Neural progenitor cell (in vitro differentiated cells): ENCODE measurements at regions not wholly inside any gene's neighbourhood (a gene's known extent, or its start where the extent isn't known, plus 50 kb on each side); places are given as distances from the start of the nearest gene placed in this dataset.

Experiments
- DNase-seq: peaks from one replicate; pipeline ENCODE4 v3.0.0-alpha.2; 2016; ENCODE audit warnings: low spot score
- H2AFZ ChIP-seq: fragments of 200-600 bp; sonication (generic); replicated peaks from 2 replicates; pipeline ENCODE4 v1.6.1; 2016; ENCODE audit warnings: antibody characterized with exemption
- H3F3A ChIP-seq: fragments of 200-600 bp; sonication (generic); 2 replicates; pipeline ENCODE4 v1.6.1; 2016; ENCODE audit warnings: antibody characterized with exemption, low read depth
- H3K27ac ChIP-seq: fragments of 200-600 bp; sonication (generic); 2 replicates; pipeline ENCODE4 v1.5.1; 2016; ENCODE audit warnings: mild to moderate bottlenecking
- H3K27me3 ChIP-seq: fragments of 200-600 bp; sonication (generic); 2 replicates; pipeline ENCODE4 v1.6.1; 2016; ENCODE audit warnings: mild to moderate bottlenecking, moderate library complexity
- H3K36me3 ChIP-seq: fragments of 200-600 bp; sonication (generic); 2 replicates; pipeline ENCODE4 v1.5.1; 2016
- H3K4me1 ChIP-seq: fragments of 200-600 bp; sonication (generic); 2 replicates; pipeline ENCODE4 v1.6.1; 2016; ENCODE audit warnings: mixed run types
- H3K4me2 ChIP-seq: fragments of 200-600 bp; sonication (generic); 2 replicates; pipeline ENCODE4 v1.6.1; 2016
- H3K4me3 ChIP-seq: fragments of 200-600 bp; sonication (generic); 2 replicates; pipeline ENCODE4 v1.5.1; 2016
- H3K79me2 ChIP-seq: fragments of 200-600 bp; sonication (generic); 2 replicates; pipeline ENCODE4 v1.6.1; 2016; ENCODE audit warnings: low read depth
- H3K9ac ChIP-seq: fragments of 200-600 bp; sonication (generic); 2 replicates; pipeline ENCODE4 v1.6.1; 2016
- H3K9me3 ChIP-seq: fragments of 200-600 bp; sonication (generic); 2 replicates; pipeline ENCODE4 v1.5.1; 2016; ENCODE audit warnings: low read depth
- H4K20me1 ChIP-seq: fragments of 200-600 bp; sonication (generic); 2 replicates; pipeline ENCODE4 v1.6.1; 2016; ENCODE audit warnings: low read depth
- H3K27ac Mint-ChIP-seq: 3 replicates; pipeline ENCODE4 v1.8.0; 2021; ENCODE audit warnings: mixed read lengths
- H3K27me3 Mint-ChIP-seq: 2 replicates; pipeline ENCODE4 v1.8.0; 2022; ENCODE audit warnings: low read depth, mild to moderate bottlenecking, inconsistent platforms, moderate library complexity, mixed read lengths; ENCODE audit not compliant: insufficient read depth
- H3K36me3 Mint-ChIP-seq: 3 replicates; pipeline ENCODE4 v1.8.0; 2021; ENCODE audit warnings: mixed read lengths
- H3K4me1 Mint-ChIP-seq: 3 replicates; pipeline ENCODE4 v1.8.0; 2021; ENCODE audit warnings: mixed read lengths
- H3K4me3 Mint-ChIP-seq: 3 replicates; pipeline ENCODE4 v1.8.0; 2021; ENCODE audit warnings: mild to moderate bottlenecking, moderate library complexity, mixed read lengths
- H3K9me3 Mint-ChIP-seq: 3 replicates; pipeline ENCODE4 v1.8.0; 2020; ENCODE audit warnings: mixed read lengths
- CTCF ChIP-seq: fragments of 200-600 bp; sonication (generic); IDR thresholded peaks from 2 replicates; pipeline ENCODE4 v1.5.1; 2017; ENCODE audit warnings: antibody characterized with exemption, mild to moderate bottlenecking
- EZH2 ChIP-seq: fragments of 200-600 bp; sonication (generic); IDR thresholded peaks from 2 replicates; pipeline ENCODE4 v1.6.1; 2017; ENCODE audit warnings: antibody characterized with exemption, mild to moderate bottlenecking, moderate library complexity
- EZH2phosphoT487 ChIP-seq: fragments of 200-600 bp; sonication (generic); IDR thresholded peaks from 2 replicates; pipeline ENCODE4 v1.6.1; 2017; ENCODE audit warnings: antibody characterized with exemption

GRCh38 chr1:219834314-219834917 lies 93.9 kb downstream of the SLC30A10 start:
- Histone ChIP-seq H2AFZ (no peak overlapping the region), H3K9ac (no peak overlapping the region), H3K79me2 (no peaks in the 10 kb centered on the region), H3K36me3 (no peaks in the 10 kb centered on the region), H3K27ac (no peak overlapping the region), H3K4me1 (peaks cover 17% of the 10 kb centered on the region), H3K9me3 (no peaks in the 10 kb centered on the region), H3K27me3 (peaks cover 22% of the 10 kb centered on the region), H3K4me2 (peak overlapping the region; percentile 61), H4K20me1 (no peaks in the 10 kb centered on the region), H3K4me3 (no peak overlapping the region), H3F3A (peaks cover 22% of the 10 kb centered on the region)
- no peak for DNase-seq
- Mint-ChIP-seq H3K9me3 (peaks cover 6% of the 10 kb centered on the region), H3K36me3 (no peaks in the 10 kb centered on the region), H3K4me3 (no peak overlapping the region), H3K27me3 (peaks cover 6% of the 10 kb centered on the region), H3K4me1 (peaks cover 17% of the 10 kb centered on the region), H3K27ac (no peak overlapping the region)
- no peak for TF ChIP-seq EZH2
- TF ChIP-seq EZH2phosphoT487, result no peak
- TF ChIP-seq CTCF, result no peak

- Mint-ChIP-seq H3K27ac (peak overlapping the region; percentile 39), H3K4me1 (peaks cover 11% of the 10 kb centered on the region), H3K9me3 (no peaks in the 10 kb centered on the region), H3K36me3 (no peaks in the 10 kb centered on the region), H3K4me3 (no peak overlapping the region), H3K27me3 (peaks cover 4% of the 10 kb centered on the region)
- H3K27me3 ChIP-seq, result peaks cover 11% of the 10 kb centered on the region
- peak overlapping the region; percentile 78 for H2AFZ ChIP-seq
- H3K4me3 ChIP-seq, result no peak overlapping the region
- H3K9me3 ChIP-seq, result no peaks in the 10 kb centered on the region
- no peaks in the 10 kb centered on the region for H3K79me2 ChIP-seq
- no peaks in the 10 kb centered on the region for H4K20me1 ChIP-seq
- peak overlapping the region; percentile 61 for H3K4me2 ChIP-seq
- H3K9ac ChIP-seq, result no peak overlapping the region
- no peaks in the 10 kb centered on the region for H3K36me3 ChIP-seq
- TF ChIP-seq EZH2phosphoT487, result no peak
- no peak for TF ChIP-seq EZH2
- TF ChIP-seq CTCF, result no peak
- H3K27ac ChIP-seq, result no peak overlapping the region
- no peak for DNase-seq
- peaks cover 17% of the 10 kb centered on the region for H3K4me1 ChIP-seq
- H3F3A ChIP-seq, result peaks cover 14% of the 10 kb centered on the region
These were observed 95.0 kb downstream of the SLC30A10 start for GRCh38 chr1:219833214-219833815.

- Mint-ChIP-seq H3K27ac (no peak overlapping the region), H3K27me3 (no peaks in the 10 kb centered on the region), H3K4me3 (no peak overlapping the region), H3K36me3 (no peaks in the 10 kb centered on the region), H3K9me3 (no peaks in the 10 kb centered on the region), H3K4me1 (peaks cover 8% of the 10 kb centered on the region)
- Histone ChIP-seq H2AFZ (peak overlapping the region; percentile 46), H3K27ac (peak overlapping the region; percentile 36), H3K4me1 (peaks cover 9% of the 10 kb centered on the region), H3K9me3 (no peaks in the 10 kb centered on the region), H4K20me1 (no peaks in the 10 kb centered on the region), H3K9ac (no peak overlapping the region), H3K27me3 (no peaks in the 10 kb centered on the region), H3K4me3 (no peak overlapping the region), H3F3A (no peaks in the 10 kb centered on the region), H3K36me3 (no peaks in the 10 kb centered on the region), H3K79me2 (no peaks in the 10 kb centered on the region), H3K4me2 (peak overlapping the region; percentile 45)
- DNase-seq, result no peak
- TF ChIP-seq EZH2phosphoT487 (no peak), CTCF (no peak), EZH2 (no peak)
These were observed 102.1 kb downstream of the SLC30A10 start for GRCh38 chr1:219826290-219826689.
